IMR-90 (cell line): ENCODE measurements at regions not wholly inside any gene's neighbourhood (a gene's known extent, or its start where the extent isn't known, plus 50 kb on each side); places are given as distances from the start of the nearest gene placed in this dataset.

Experiments
- ATAC-seq: fragments of 200-7000 bp; cut with Tn5 transposase; 2 replicates; pipeline ENCODE4 v1.9.1; 2020; ENCODE audit warnings: low read depth, mild to moderate bottlenecking, moderate library complexity
- BruUV-seq: library from RNA; stranded (reverse); fragments of 400-500 nt; replicated peaks from 2 replicates; lab custom pipeline; 2021; lab: Mats Ljungman, UMichigan
- CTCF ChIA-PET: fragments of 300-600 bp; formaldehyde crosslinking; extraction: SDS; loops from one replicate; lab custom pipeline; 2021; ENCODE audit warnings: antibody characterized with exemption; lab: Yijun Ruan, JAX
- POLR2A ChIA-PET: fragments of 300-600 bp; sonication (Branson Sonifier 250); formaldehyde crosslinking; loops from one replicate; lab custom pipeline; 2022; ENCODE audit warnings: antibody characterized with exemption; ENCODE audit not compliant: unreplicated experiment; lab: Charles Lee
- DNase-seq: peaks from one replicate; pipeline ENCODE4 v3.0.0; 2013
- H2AFZ ChIP-seq: replicated peaks from 2 replicates; pipeline ENCODE3; 2013; ENCODE audit warnings: low read length, mild to moderate bottlenecking; ENCODE audit not compliant: poor library complexity
- H2AK5ac ChIP-seq: 2 replicates; pipeline ENCODE4 v1.6.1; 2013; ENCODE audit warnings: low read depth, low read length, inconsistent platforms
- H2AK9ac ChIP-seq: replicated peaks from 2 replicates; pipeline ENCODE3; 2013; ENCODE audit warnings: mild to moderate bottlenecking, low read depth, low read length, moderate library complexity; ENCODE audit not compliant: poor library complexity
- H2BK120ac ChIP-seq: 2 replicates; pipeline ENCODE4 v1.6.1; 2013; ENCODE audit warnings: low read depth, low read length, inconsistent platforms
- H2BK15ac ChIP-seq: 3 replicates; pipeline ENCODE4 v1.6.1; 2013; ENCODE audit warnings: low read depth, low read length, inconsistent platforms
- H2BK20ac ChIP-seq: 2 replicates; pipeline ENCODE4 v1.6.1; 2013; ENCODE audit warnings: low read depth, mild to moderate bottlenecking, inconsistent platforms, low read length, moderate library complexity
- H2BK5ac ChIP-seq: 2 replicates; pipeline ENCODE4 v1.6.1; 2013; ENCODE audit warnings: mild to moderate bottlenecking, low read depth, low read length, inconsistent platforms; ENCODE audit not compliant: poor library complexity, severe bottlenecking
- H3K14ac ChIP-seq: replicated peaks from 2 replicates; pipeline ENCODE4 v1.6.1; 2013; ENCODE audit warnings: low read depth, low read length, inconsistent platforms
- H3K18ac ChIP-seq: 2 replicates; pipeline ENCODE4 v1.6.1; 2013; ENCODE audit warnings: low read depth, low read length, control low read depth
- H3K23ac ChIP-seq: 2 replicates; pipeline ENCODE4 v1.6.1; 2013; ENCODE audit warnings: low read depth, low read length, inconsistent platforms
- H3K27ac ChIP-seq: 2 replicates; pipeline ENCODE4 v1.5.1; 2013; ENCODE audit warnings: mild to moderate bottlenecking, control low read depth, low read length; ENCODE audit not compliant: insufficient read depth
- H3K27me3 ChIP-seq: 2 replicates; pipeline ENCODE4 v1.6.1; 2013; ENCODE audit warnings: low read length; ENCODE audit not compliant: control insufficient read depth, insufficient read depth
- H3K36me3 ChIP-seq: 2 replicates; pipeline ENCODE4 v1.6.1; 2013; ENCODE audit warnings: low read length, mixed read lengths; ENCODE audit not compliant: control insufficient read depth, insufficient read depth
- H3K4ac ChIP-seq: 2 replicates; pipeline ENCODE4 v1.6.1; 2013; ENCODE audit warnings: low read depth, low read length, inconsistent platforms
- H3K4me1 ChIP-seq: 2 replicates; pipeline ENCODE4 v1.6.1; 2013; ENCODE audit warnings: low read length, mixed read lengths; ENCODE audit not compliant: control insufficient read depth, insufficient read depth
- H3K4me2 ChIP-seq: 2 replicates; pipeline ENCODE4 v1.6.1; 2013; ENCODE audit warnings: low read depth, mild to moderate bottlenecking, control low read depth, low read length, moderate library complexity
- H3K4me3 ChIP-seq: 2 replicates; pipeline ENCODE4 v1.5.1; 2013; ENCODE audit warnings: low read depth, mild to moderate bottlenecking, control low read depth, low read length, moderate library complexity; ENCODE audit not compliant: insufficient read depth
- H3K56ac ChIP-seq: 2 replicates; pipeline ENCODE4 v1.6.1; 2013; ENCODE audit warnings: low read length, inconsistent platforms; ENCODE audit not compliant: insufficient read depth; ENCODE audit errors: extremely low read depth
- H3K79me1 ChIP-seq, 2 experiments: 2 replicates each; pipeline ENCODE4 v1.6.1; 2013; ENCODE audit warnings: low read length in 2 of 2, inconsistent platforms in 1 of 2, low read depth in 1 of 2
- H3K9ac ChIP-seq: 2 replicates; pipeline ENCODE4 v1.6.1; 2013; ENCODE audit warnings: low read depth, low read length, control low read depth
- H3K9me1 ChIP-seq: 2 replicates; pipeline ENCODE4 v1.6.1; 2013; ENCODE audit warnings: low read length, inconsistent platforms; ENCODE audit not compliant: insufficient read depth
- H3K9me3 ChIP-seq: 2 replicates; pipeline ENCODE4 v1.6.1; 2013; ENCODE audit warnings: low read length; ENCODE audit not compliant: control insufficient read depth, insufficient read depth
- H4K20me1 ChIP-seq: 2 replicates; pipeline ENCODE4 v1.6.1; 2013; ENCODE audit warnings: low read length, inconsistent platforms; ENCODE audit not compliant: insufficient read depth
- H4K5ac ChIP-seq: 2 replicates; pipeline ENCODE4 v1.6.1; 2013; ENCODE audit warnings: mild to moderate bottlenecking, low read depth, low read length, control low read depth
- H4K8ac ChIP-seq, 2 experiments: 2 replicates each; pipeline ENCODE4 v1.6.1; 2013; ENCODE audit warnings: low read depth in 2 of 2, low read length in 2 of 2, control low read depth in 1 of 2, inconsistent platforms in 1 of 2
- H4K91ac ChIP-seq: 2 replicates; pipeline ENCODE4 v1.6.1; 2013; ENCODE audit warnings: low read depth, low read length, inconsistent platforms; ENCODE audit not compliant: insufficient read depth
- BHLHE40 ChIP-seq: fragments of 150-350 bp; IDR thresholded peaks from 2 replicates; pipeline ENCODE4 v1.6.1; 2016; ENCODE audit warnings: mild to moderate bottlenecking, low read depth, low read length
- CEBPB ChIP-seq: IDR thresholded peaks from 2 replicates; pipeline ENCODE4 v1.6.1; 2012; ENCODE audit warnings: low read depth, low read length, improper control_type of control experiment
- CHD1 ChIP-seq: IDR thresholded peaks from 2 replicates; pipeline ENCODE4 v1.6.1; 2012; ENCODE audit warnings: low read depth, low read length, improper control_type of control experiment
- CTCF ChIP-seq: conservative IDR thresholded peaks from 2 replicates; pipeline ENCODE4 v1.5.1; 2012; ENCODE audit warnings: mild to moderate bottlenecking, low read depth, low read length, improper control_type of control experiment
- ELK1 ChIP-seq: fragments of 150-350 bp; IDR thresholded peaks from 2 replicates; pipeline ENCODE4 v1.6.1; 2016; ENCODE audit warnings: low read depth, mild to moderate bottlenecking, low read length, moderate library complexity, borderline replicate concordance
- FOS ChIP-seq: fragments of 150-350 bp; IDR thresholded peaks from 2 replicates; pipeline ENCODE4 v1.6.1; 2016; ENCODE audit warnings: low read depth, low read length
- MAFK ChIP-seq: IDR thresholded peaks from 2 replicates; pipeline ENCODE4 v1.6.1; 2012; ENCODE audit warnings: low read depth, low read length, improper control_type of control experiment
- MAZ ChIP-seq: IDR thresholded peaks from 2 replicates; pipeline ENCODE4 v1.6.1; 2012; ENCODE audit warnings: low read depth, mild to moderate bottlenecking, low read length, improper control_type of control experiment, moderate library complexity, borderline replicate concordance
- MXI1 ChIP-seq: IDR thresholded peaks from 2 replicates; pipeline ENCODE4 v1.6.1; 2012; ENCODE audit warnings: low read depth, mild to moderate bottlenecking, low read length, moderate library complexity, borderline replicate concordance
- NFE2L2 ChIP-seq: fragments of 150-350 bp; IDR thresholded peaks from 2 replicates; pipeline ENCODE4 v1.6.1; 2016; ENCODE audit warnings: low read depth, mild to moderate bottlenecking, low read length
- POLR2A ChIP-seq: IDR thresholded peaks from 2 replicates; pipeline ENCODE4 v1.6.1; 2012; ENCODE audit warnings: mild to moderate bottlenecking, low read depth, low read length
- RAD21 ChIP-seq: IDR thresholded peaks from 2 replicates; pipeline ENCODE4 v1.6.1; 2012; ENCODE audit warnings: low read length, improper control_type of control experiment
- RCOR1 ChIP-seq: IDR thresholded peaks from 2 replicates; pipeline ENCODE4 v1.6.1; 2012; ENCODE audit warnings: mild to moderate bottlenecking, low read length, improper control_type of control experiment; ENCODE audit not compliant: insufficient replicate concordance
- RFX5 ChIP-seq: IDR thresholded peaks from 2 replicates; pipeline ENCODE4 v1.8.0; 2012; ENCODE audit warnings: low read depth, mild to moderate bottlenecking, low read length, moderate library complexity
- SMC3 ChIP-seq: fragments of 150-350 bp; IDR thresholded peaks from 2 replicates; pipeline ENCODE4 v1.6.1; 2016; ENCODE audit warnings: low read depth, mild to moderate bottlenecking, antibody characterized with exemption, low read length, moderate library complexity
- WGBS, 2 experiments: methylation state at CpG; one replicate each; pipeline versions ENCODE4 v1.1.5 to v1.1.7; 2013; ENCODE audit warnings: missing lambda C conversion rate in 2 of 2; ENCODE audit not compliant: insufficient read length in 1 of 2; ENCODE audit errors: extremely low coverage in 2 of 2; 5-methylcytosine and 5-hydroxymethylcytosine counted together
- dilution Hi-C: fragments of 300-500 bp; cut with HindIII; formaldehyde crosslinking; loops from one replicate; pipeline ENCODE4 v1.14.3; 2018; ENCODE audit warnings: low sequenced_read_pairs; ENCODE audit not compliant: unreplicated experiment
- in situ Hi-C: fragments of 300-500 bp; cut with MboI; formaldehyde crosslinking; loops from 3 replicates; pipeline ENCODE4 v1.14.3; 2019; ENCODE audit warnings: low sequenced_read_pairs, inconsistent platforms, mixed read lengths
- intact Hi-C: fragments of 100-400 bp; cut with micrococcal nuclease; formaldehyde crosslinking; loops from 2 replicates; pipeline ENCODE4 v1.10.0; 2022
- TF ChIP-seq, protein P1 (sequence below): fragments of 150-350 bp; IDR thresholded peaks from 2 replicates; pipeline ENCODE4 v1.6.1; 2017; ENCODE audit warnings: mild to moderate bottlenecking, antibody characterized with exemption, low read length, low read depth

DNA sequence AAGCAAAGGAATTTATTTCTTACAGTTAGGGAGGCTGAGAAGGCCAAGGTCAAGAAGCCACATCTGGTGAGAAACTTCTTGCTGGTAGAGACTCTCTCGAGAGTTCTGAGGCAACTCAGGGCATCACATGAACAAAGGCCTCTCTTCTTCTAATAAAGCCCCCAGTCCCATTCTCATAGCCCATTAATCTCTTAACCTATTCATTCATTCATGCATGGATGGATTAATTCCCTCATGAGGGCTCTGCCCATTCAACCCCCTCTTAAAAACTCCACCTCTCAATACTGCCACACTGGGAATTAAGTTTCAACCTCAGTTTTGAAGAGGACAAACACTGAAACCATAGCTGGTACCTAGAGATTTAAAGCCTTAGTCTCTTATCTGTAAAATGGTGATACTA lies 217.9 kb upstream of the SPTLC3 start:
- Histone ChIP-seq H2AFZ (no peak overlapping the region), H2BK20ac (no peak overlapping the region), H3K4me2 (no peak overlapping the region), H3K14ac (no peak overlapping the region), H3K9me1 (no peaks in the 10 kb centered on the region), H4K5ac (no peak overlapping the region), H3K27me3 (no peaks in the 10 kb centered on the region), H2BK5ac (no peak overlapping the region), H2AK5ac (no peak overlapping the region), H3K4ac (no peak overlapping the region), H2AK9ac (no peak overlapping the region), H3K18ac (no peak overlapping the region), H3K27ac (no peak overlapping the region), H4K8ac (no peak overlapping the region), H4K91ac (no peak overlapping the region), H3K79me1 (no peaks in the 10 kb centered on the region), H3K36me3 (no peaks in the 10 kb centered on the region), H4K20me1 (no peaks in the 10 kb centered on the region), H3K23ac (no peak overlapping the region), H3K4me1 (no peaks in the 10 kb centered on the region), H3K9me3 (peaks cover 12% of the 10 kb centered on the region), H3K56ac (no peak overlapping the region), H2BK15ac (no peak overlapping the region), H3K9ac (no peak overlapping the region), H3K4me3 (no peak overlapping the region), H2BK120ac (no peak overlapping the region)
- DNase-seq, result no peak
- TF ChIP-seq CHD1 (no peak), RCOR1 (no peak), POLR2A (no peak), ELK1 (no peak), FOS (no peak), MXI1 (no peak), CEBPB (no peak), MAZ (no peak), RFX5 (no peak), SMC3 (no peak), CTCF (no peak), NFE2L2 (no peak), MAFK (no peak), RAD21 (no peak), BHLHE40 (no peak)
- TF ChIP-seq, protein P1, sequence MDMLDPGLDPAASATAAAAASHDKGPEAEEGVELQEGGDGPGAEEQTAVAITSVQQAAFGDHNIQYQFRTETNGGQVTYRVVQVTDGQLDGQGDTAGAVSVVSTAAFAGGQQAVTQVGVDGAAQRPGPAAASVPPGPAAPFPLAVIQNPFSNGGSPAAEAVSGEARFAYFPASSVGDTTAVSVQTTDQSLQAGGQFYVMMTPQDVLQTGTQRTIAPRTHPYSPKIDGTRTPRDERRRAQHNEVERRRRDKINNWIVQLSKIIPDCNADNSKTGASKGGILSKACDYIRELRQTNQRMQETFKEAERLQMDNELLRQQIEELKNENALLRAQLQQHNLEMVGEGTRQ, result no peak
- intact Hi-C loops, result no loop called here
- ATAC-seq, result no peak
- no CpG with 5 or more reads among the region's 1 CpG for WGBS, 2 experiments
- CTCF ChIA-PET, result no interaction called here
- in situ Hi-C loops, result no loop called here
- BruUV-seq, result no TSS peak
- POLR2A ChIA-PET, result no interaction called here
- dilution Hi-C loops, result no loop called here
